ENCODE measurements at regions not wholly inside any gene's neighbourhood (a gene's known extent, or its start where the extent isn't known, plus 50 kb on each side); places are given as distances from the start of the nearest gene placed in this dataset.

DNA sequence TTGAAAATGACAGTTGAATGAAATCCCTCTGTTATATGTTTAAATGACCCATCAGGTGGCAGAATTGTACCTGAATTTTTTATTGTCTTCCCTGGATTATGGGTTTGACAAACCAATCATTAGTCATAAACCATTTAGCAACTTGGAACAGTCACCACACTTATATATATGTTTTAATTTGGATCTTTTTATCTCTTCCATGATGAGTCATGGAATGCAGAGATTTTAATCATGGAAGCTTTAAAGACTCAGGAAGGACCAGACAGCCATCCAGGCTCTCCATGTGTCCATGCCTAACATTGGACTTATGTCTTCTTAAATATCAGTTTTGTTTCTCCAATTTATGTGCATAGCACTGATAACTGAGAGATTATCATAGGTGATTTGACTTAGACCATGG is 188.3 kb upstream of the ZSWIM2 start:
- TF ChIP-seq, protein P1, sequence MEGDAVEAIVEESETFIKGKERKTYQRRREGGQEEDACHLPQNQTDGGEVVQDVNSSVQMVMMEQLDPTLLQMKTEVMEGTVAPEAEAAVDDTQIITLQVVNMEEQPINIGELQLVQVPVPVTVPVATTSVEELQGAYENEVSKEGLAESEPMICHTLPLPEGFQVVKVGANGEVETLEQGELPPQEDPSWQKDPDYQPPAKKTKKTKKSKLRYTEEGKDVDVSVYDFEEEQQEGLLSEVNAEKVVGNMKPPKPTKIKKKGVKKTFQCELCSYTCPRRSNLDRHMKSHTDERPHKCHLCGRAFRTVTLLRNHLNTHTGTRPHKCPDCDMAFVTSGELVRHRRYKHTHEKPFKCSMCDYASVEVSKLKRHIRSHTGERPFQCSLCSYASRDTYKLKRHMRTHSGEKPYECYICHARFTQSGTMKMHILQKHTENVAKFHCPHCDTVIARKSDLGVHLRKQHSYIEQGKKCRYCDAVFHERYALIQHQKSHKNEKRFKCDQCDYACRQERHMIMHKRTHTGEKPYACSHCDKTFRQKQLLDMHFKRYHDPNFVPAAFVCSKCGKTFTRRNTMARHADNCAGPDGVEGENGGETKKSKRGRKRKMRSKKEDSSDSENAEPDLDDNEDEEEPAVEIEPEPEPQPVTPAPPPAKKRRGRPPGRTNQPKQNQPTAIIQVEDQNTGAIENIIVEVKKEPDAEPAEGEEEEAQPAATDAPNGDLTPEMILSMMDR (IDR thresholded peaks at IDR 0.05), result no peak
- no peak for TF ChIP-seq POLR2A (IDR thresholded peaks at IDR 0.05)
